ELR (cell line): ENCODE measurements at regions not wholly inside any gene's neighbourhood (a gene's known extent, or its start where the extent isn't known, plus 50 kb on each side); places are given as distances from the start of the nearest gene placed in this dataset.
"Not testable (repeated sequence)": the region's sequence is repeated elsewhere in the genome, so short reads cannot be mapped to it uniquely, and the experiment has no call there.

ENCODE experiments used
- DNase-seq: peaks from one replicate; pipeline ENCODE4 v3.0.0-alpha.2; 2015; ENCODE audit warnings: low read depth

GRCh38 chr9:75459311-75459710, 371.0 kb downstream of the OSTF1 start:
- DNase-seq, result not testable (repeated sequence)

- DNase-seq, result no peak
Measured at GRCh38 chr9:75461183-75461582, 372.9 kb downstream of the OSTF1 start.

GRCh38 chr9:75462866-75463265, 374.6 kb downstream of the OSTF1 start:
- no peak for DNase-seq

GRCh38 chr9:75463871-75464270, 375.6 kb downstream of the OSTF1 start:
- DNase-seq, result no peak

- no peak for DNase-seq
Measured at GRCh38 chr9:75464726-75465125, 376.4 kb downstream of the OSTF1 start.

GRCh38 chr9:75467142-75467541, 378.8 kb downstream of the OSTF1 start:
- no peak for DNase-seq

- DNase-seq, result no peak
Measured at GRCh38 chr9:75471549-75472114, 383.3 kb downstream of the OSTF1 start.

- DNase-seq, result no peak
Measured at GRCh38 chr9:75482566-75482965, 394.3 kb downstream of the OSTF1 start.

- peak; percentile 3 for DNase-seq
Measured at GRCh38 chr9:75483636-75484035, 395.3 kb downstream of the OSTF1 start.

- no peak for DNase-seq
Measured at GRCh38 chr9:75487856-75488718, 399.8 kb downstream of the OSTF1 start.

GRCh38 chr9:75488719-75489110, 400.4 kb downstream of the OSTF1 start:
- DNase-seq, result no peak

- no peak for DNase-seq
Measured at GRCh38 chr9:75490326-75490725, 400.1 kb upstream of the PCSK5 start.

- no peak for DNase-seq
Measured at GRCh38 chr9:75491533-75491932, 398.9 kb upstream of the PCSK5 start.

GRCh38 chr9:75499812-75500211, 390.7 kb upstream of the PCSK5 start:
- no peak for DNase-seq

GRCh38 chr9:75500479-75500878, 390.0 kb upstream of the PCSK5 start:
- DNase-seq, result no peak

- not testable (repeated sequence) for DNase-seq
Measured at GRCh38 chr9:75500940-75501339, 389.5 kb upstream of the PCSK5 start.

GRCh38 chr9:75504721-75505120, 385.8 kb upstream of the PCSK5 start:
- DNase-seq, result no peak

- no peak for DNase-seq
Measured at GRCh38 chr9:75505654-75506053, 384.8 kb upstream of the PCSK5 start.

GRCh38 chr9:75529463-75529862, 361.0 kb upstream of the PCSK5 start:
- no peak for DNase-seq

GRCh38 chr9:75531588-75531987, 358.9 kb upstream of the PCSK5 start:
- no peak for DNase-seq

GRCh38 chr9:75532233-75533050, 358.0 kb upstream of the PCSK5 start:
- no peak for DNase-seq

GRCh38 chr9:75539523-75539922, 350.9 kb upstream of the PCSK5 start:
- DNase-seq, result no peak

- no peak for DNase-seq
Measured at GRCh38 chr9:75540185-75540584, 350.3 kb upstream of the PCSK5 start.
